SK-N-SH (cell line): ENCODE measurements at regions not wholly inside any gene's neighbourhood (a gene's known extent, or its start where the extent isn't known, plus 50 kb on each side); places are given as distances from the start of the nearest gene placed in this dataset.

ENCODE experiments used
- EP300 ChIP-seq, 2 experiments: IDR thresholded peaks; 2 replicates each; pipeline versions ENCODE4 v1.4.0 to v1.6.1; 2012; ENCODE audit warnings: borderline replicate concordance in 1 of 2, low read depth in 1 of 2, low read length in 1 of 2
- EZH2phosphoT487 ChIP-seq: fragments of 200-600 bp; sonication (generic); IDR thresholded peaks from 2 replicates; pipeline ENCODE4 v1.6.1; 2017; ENCODE audit warnings: low read depth, mixed run types, mild to moderate bottlenecking, antibody characterized with exemption, moderate library complexity, borderline replicate concordance
- FOSL2 ChIP-seq: IDR thresholded peaks from 2 replicates; pipeline ENCODE4 v1.4.0; 2012; ENCODE audit warnings: low read depth, mild to moderate bottlenecking, moderate library complexity, borderline replicate concordance
- GABPA ChIP-seq: IDR thresholded peaks from 2 replicates; pipeline ENCODE4 v1.4.0; 2012; ENCODE audit warnings: low read depth, mild to moderate bottlenecking
- IRF3 ChIP-seq: fragments of 150-350 bp; IDR thresholded peaks from 2 replicates; pipeline ENCODE4 v1.6.1; 2016; ENCODE audit warnings: mild to moderate bottlenecking, low read depth, low read length
- RAD21 ChIP-seq: IDR thresholded peaks from 2 replicates; pipeline ENCODE4 v1.6.1; 2012; ENCODE audit warnings: mild to moderate bottlenecking, low read length
- REST ChIP-seq: IDR thresholded peaks from 2 replicates; pipeline ENCODE4 v1.6.1; 2012; ENCODE audit warnings: mild to moderate bottlenecking, low read depth, low read length, moderate library complexity
- RFX5 ChIP-seq: IDR thresholded peaks from 2 replicates; pipeline ENCODE4 v1.6.1; 2012; ENCODE audit warnings: mild to moderate bottlenecking, improper control_type of control experiment, low read length
- RXRA ChIP-seq: IDR thresholded peaks from 2 replicates; pipeline ENCODE4 v1.4.0; 2012; ENCODE audit warnings: low read depth, mild to moderate bottlenecking, borderline replicate concordance
- SIN3A ChIP-seq: IDR thresholded peaks from 2 replicates; pipeline ENCODE4 v1.6.1; 2012; ENCODE audit warnings: low read depth, mild to moderate bottlenecking, low read length, moderate library complexity, borderline replicate concordance
- TAF1 ChIP-seq: IDR thresholded peaks from 2 replicates; pipeline ENCODE4 v1.6.1; 2012; ENCODE audit warnings: low read depth, mild to moderate bottlenecking, low read length, moderate library complexity, borderline replicate concordance
- YY1 ChIP-seq: IDR thresholded peaks from 2 replicates; pipeline ENCODE4 v1.4.0; 2012; ENCODE audit warnings: low read depth, mild to moderate bottlenecking
- TF ChIP-seq, protein P1 (sequence below): IDR thresholded peaks from 2 replicates; pipeline ENCODE4 v1.4.0; 2012; ENCODE audit warnings: low read depth
- TF ChIP-seq, protein P2 (sequence below): fragments of 200-600 bp; sonication (generic); IDR thresholded peaks from 2 replicates; pipeline ENCODE4 v1.6.1; 2017; ENCODE audit warnings: antibody characterized with exemption, mild to moderate bottlenecking, moderate library complexity

DNA sequence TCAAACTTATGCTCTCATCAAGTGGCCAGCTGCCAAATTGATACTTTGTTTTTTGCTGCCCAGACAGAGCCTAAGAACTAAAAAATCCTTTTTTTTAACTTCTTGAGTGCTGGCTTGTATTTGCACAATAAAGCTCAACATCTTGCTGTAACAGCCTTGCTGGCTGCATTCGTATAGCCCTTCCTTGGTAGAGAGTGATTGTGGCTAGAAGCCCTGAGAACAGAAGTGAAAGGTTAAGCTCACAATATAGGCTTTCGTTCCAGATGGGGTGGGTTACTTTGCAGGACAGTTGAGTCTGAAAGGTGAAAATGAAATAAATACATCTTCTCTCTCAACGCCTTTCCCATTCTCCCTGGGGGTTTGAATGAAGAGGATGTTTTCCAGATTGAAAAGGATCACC lies 278.8 kb downstream of the HS3ST3B1 start:
- TF ChIP-seq, protein P1, sequence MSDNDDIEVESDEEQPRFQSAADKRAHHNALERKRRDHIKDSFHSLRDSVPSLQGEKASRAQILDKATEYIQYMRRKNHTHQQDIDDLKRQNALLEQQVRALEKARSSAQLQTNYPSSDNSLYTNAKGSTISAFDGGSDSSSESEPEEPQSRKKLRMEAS, result no peak
- TF ChIP-seq, protein P2, sequence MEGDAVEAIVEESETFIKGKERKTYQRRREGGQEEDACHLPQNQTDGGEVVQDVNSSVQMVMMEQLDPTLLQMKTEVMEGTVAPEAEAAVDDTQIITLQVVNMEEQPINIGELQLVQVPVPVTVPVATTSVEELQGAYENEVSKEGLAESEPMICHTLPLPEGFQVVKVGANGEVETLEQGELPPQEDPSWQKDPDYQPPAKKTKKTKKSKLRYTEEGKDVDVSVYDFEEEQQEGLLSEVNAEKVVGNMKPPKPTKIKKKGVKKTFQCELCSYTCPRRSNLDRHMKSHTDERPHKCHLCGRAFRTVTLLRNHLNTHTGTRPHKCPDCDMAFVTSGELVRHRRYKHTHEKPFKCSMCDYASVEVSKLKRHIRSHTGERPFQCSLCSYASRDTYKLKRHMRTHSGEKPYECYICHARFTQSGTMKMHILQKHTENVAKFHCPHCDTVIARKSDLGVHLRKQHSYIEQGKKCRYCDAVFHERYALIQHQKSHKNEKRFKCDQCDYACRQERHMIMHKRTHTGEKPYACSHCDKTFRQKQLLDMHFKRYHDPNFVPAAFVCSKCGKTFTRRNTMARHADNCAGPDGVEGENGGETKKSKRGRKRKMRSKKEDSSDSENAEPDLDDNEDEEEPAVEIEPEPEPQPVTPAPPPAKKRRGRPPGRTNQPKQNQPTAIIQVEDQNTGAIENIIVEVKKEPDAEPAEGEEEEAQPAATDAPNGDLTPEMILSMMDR, result no peak
- TF ChIP-seq SIN3A (no peak), EP300 (IDR thresholded peaks at IDR 0.05; ENCODE audit: borderline replicate concordance in 1 of 2, low read depth in 1 of 2, low read length in 1 of 2) (no peak), RAD21 (no peak), RFX5 (no peak), TAF1 (no peak), RXRA (no peak), IRF3 (no peak), REST (no peak), FOSL2 (no peak), GABPA (no peak), YY1 (no peak), EZH2phosphoT487 (no peak)
